Stomach (tissue), 8 donors: ENCODE measurements at regions not wholly inside any gene's neighbourhood (a gene's known extent, or its start where the extent isn't known, plus 50 kb on each side); places are given as distances from the start of the nearest gene placed in this dataset.

Experiments used
- DNase-seq, 2 donors: peaks; one replicate each; pipeline versions ENCODE4 v3.0.0 to v3.0.0-alpha.2; 2013 to 2019
- H3K27ac ChIP-seq, 5 donors: fragments of 200-600 bp in 4 of 5; sonication (generic) in 4 of 5; one replicate each; pipeline ENCODE4 v1.5.1; 2013 to 2019; ENCODE audit warnings: mild to moderate bottlenecking in 1 of 5, moderate library complexity in 1 of 5
- H3K27me3 ChIP-seq, 3 donors: fragments of 200-600 bp; sonication (generic); one replicate each; pipeline ENCODE4 v1.5.1; 2017 to 2019; ENCODE audit warnings: mixed run types in 1 of 3
- H3K36me3 ChIP-seq, 4 donors: fragments of 200-600 bp; sonication (generic); 1 replicate in 3 of 4; 2 replicates in 1 of 4; pipeline ENCODE4 v1.5.1; 2016 to 2019
- H3K4me1 ChIP-seq, 4 donors: fragments of 200-600 bp; sonication (generic); one replicate each; pipeline ENCODE4 v1.5.1; 2016 to 2019
- H3K4me3 ChIP-seq, 4 donors: fragments of 200-600 bp; sonication (generic) in 3 of 4; one replicate each; pipeline ENCODE4 v1.5.1; 2016 to 2019; ENCODE audit warnings: mild to moderate bottlenecking in 1 of 4
- H3K9me3 ChIP-seq, 4 donors: fragments of 200-600 bp; sonication (generic); one replicate each; pipeline ENCODE4 v1.5.1; 2016 to 2019
- CTCF ChIP-seq, 7 experiments: fragments of 450-650 bp in 4 of 7; fragments of 200-600 bp in 3 of 7; sonication (generic) in 3 of 7; IDR thresholded peaks; one replicate each; pipeline ENCODE4 v1.5.1; 2016 to 2019; ENCODE audit warnings: antibody characterized with exemption in 7 of 7, control low read depth in 2 of 7, mild to moderate bottlenecking in 1 of 7
- EP300 ChIP-seq: sonication (generic); formaldehyde crosslinking; IDR thresholded peaks from one replicate; pipeline ENCODE4 v1.6.1; 2017; ENCODE audit warnings: antibody characterized with exemption
- POLR2A ChIP-seq, 4 donors: fragments of 450-650 bp; IDR thresholded peaks; one replicate each; pipeline ENCODE4 v1.6.1; 2016; ENCODE audit warnings: antibody characterized with exemption in 4 of 4, control low read depth in 2 of 4, mild to moderate bottlenecking in 1 of 4, moderate library complexity in 1 of 4
- POLR2AphosphoS5 ChIP-seq, 3 donors: sonication (generic); formaldehyde crosslinking; IDR thresholded peaks; one replicate each; pipeline ENCODE4 v1.6.1; 2016; ENCODE audit warnings: antibody characterized with exemption in 3 of 3
- WGBS, 5 donors: extraction: QIAGEN DNeasy Blood & Tissue Kit in 3 of 5; methylation state at CpG; one replicate each; pipeline versions ENCODE4 v1.1.5 to v1.1.7; 2013 to 2018; 5-methylcytosine and 5-hydroxymethylcytosine counted together
- intact Hi-C: fragments of 100-400 bp; cut with DNase I; formaldehyde crosslinking; loops from one replicate; pipeline ENCODE4 v1.15.1; 2023; ENCODE audit warnings: low total_unique reads
- donor health status: healthy with polysubstance abuse.
- donor health status: Bipolar disorder and iron deficiency.
- donor health status: healthy.

GRCh38 chr5:108654051-108654450 is 93.6 kb upstream of the FER start:
- 60 to 74% (median 64%) methylated on average over 1 of the region's 1 CpG for WGBS, 5 donors
- no peaks in the 10 kb centered on the region for H3K27me3 ChIP-seq
- intact Hi-C loops = no loop called here
- no peaks in the 10 kb centered on the region for H3K9me3 ChIP-seq
- H3K4me3 ChIP-seq = no peak overlapping the region
- no peaks in the 10 kb centered on the region for H3K36me3 ChIP-seq
- DNase-seq = no peak
- no peaks in the 10 kb centered on the region for H3K4me1 ChIP-seq
- TF ChIP-seq CTCF (IDR thresholded peaks at IDR 0.05) (no peak), EP300 (no peak), POLR2AphosphoS5 (IDR thresholded peaks at IDR 0.05) (no peak), POLR2A (IDR thresholded peaks at IDR 0.05) (no peak)
- H3K27ac ChIP-seq = no peak overlapping the region

- H3K27ac ChIP-seq = no peak overlapping the region
- TF ChIP-seq POLR2AphosphoS5 (IDR thresholded peaks at IDR 0.05) (no peak), EP300 (no peak), POLR2A (IDR thresholded peaks at IDR 0.05) (no peak), CTCF (IDR thresholded peaks at IDR 0.05) (no peak)
- no peaks in the 10 kb centered on the region for H3K4me1 ChIP-seq
- DNase-seq = no peak
- no peaks in the 10 kb centered on the region for H3K27me3 ChIP-seq
- H3K36me3 ChIP-seq = no peaks in the 10 kb centered on the region
- no peaks in the 10 kb centered on the region for H3K9me3 ChIP-seq
- intact Hi-C loops = no loop called here
- 90 to 100% (median 95%) methylated on average over 1 of the region's 1 CpG for WGBS, 5 donors
- H3K4me3 ChIP-seq = no peak overlapping the region
Observed at GRCh38 chr5:108653201-108653600, 94.5 kb upstream of the FER start.

- Histone ChIP-seq H3K27me3 (no peaks in the 10 kb centered on the region), H3K9me3 (peaks cover 0 to 13% (median 10%) of the 10 kb centered on the region in 4 donors), H3K4me1 (no peaks in the 10 kb centered on the region), H3K36me3 (no peaks in the 10 kb centered on the region), H3K4me3 (no peak overlapping the region), H3K27ac (no peak overlapping the region)
- TF ChIP-seq POLR2A (IDR thresholded peaks at IDR 0.05) (no peak), POLR2AphosphoS5 (IDR thresholded peaks at IDR 0.05) (no peak), CTCF (IDR thresholded peaks at IDR 0.05) (no peak), EP300 (no peak)
- no peak for DNase-seq
- intact Hi-C loops = no loop called here
Observed at GRCh38 chr5:108650997-108651396, 96.7 kb upstream of the FER start.

- TF ChIP-seq POLR2AphosphoS5 (IDR thresholded peaks at IDR 0.05) = no peak
- TF ChIP-seq POLR2A (IDR thresholded peaks at IDR 0.05) = no peak
- TF ChIP-seq CTCF (IDR thresholded peaks at IDR 0.05) = no peak
- TF ChIP-seq EP300 = no peak
- peaks cover 0 to 13% (median 10%) of the 10 kb centered on the region in 4 donors for H3K9me3 ChIP-seq
- no peaks in the 10 kb centered on the region for H3K27me3 ChIP-seq
- H3K27ac ChIP-seq = no peak overlapping the region
- intact Hi-C loops = no loop called here
- DNase-seq = no peak
- no peaks in the 10 kb centered on the region for H3K36me3 ChIP-seq
- no peak overlapping the region for H3K4me3 ChIP-seq
- H3K4me1 ChIP-seq = no peaks in the 10 kb centered on the region
- 61 to 79% (median 70%) methylated on average over 1 of the region's 1 CpG for WGBS, 5 donors
Observed at GRCh38 chr5:108649646-108650045, 98.1 kb upstream of the FER start.
